PC-9 (cell line): ENCODE measurements at regions not wholly inside any gene's neighbourhood (a gene's known extent, or its start where the extent isn't known, plus 50 kb on each side); places are given as distances from the start of the nearest gene placed in this dataset.

Experiments
- CTCF ChIP-seq: fragments of 200-600 bp; sonication (generic); conservative IDR thresholded peaks from 2 replicates; pipeline ENCODE4 v1.6.1; 2017; ENCODE audit warnings: mixed run types, antibody characterized with exemption, mild to moderate bottlenecking, moderate library complexity
- EZH2 ChIP-seq: fragments of 200-600 bp; sonication (generic); IDR thresholded peaks from 2 replicates; pipeline ENCODE4 v1.8.0; 2017; ENCODE audit warnings: antibody characterized with exemption, low read depth

GRCh38 chr4:187188741-187189140 is 465.1 kb upstream of the FAT1 start:
- TF ChIP-seq EZH2 (no peak), CTCF (no peak)
